ENCODE measurements at regions not wholly inside any gene's neighbourhood (a gene's known extent, or its start where the extent isn't known, plus 50 kb on each side); places are given as distances from the start of the nearest gene placed in this dataset.

DNA sequence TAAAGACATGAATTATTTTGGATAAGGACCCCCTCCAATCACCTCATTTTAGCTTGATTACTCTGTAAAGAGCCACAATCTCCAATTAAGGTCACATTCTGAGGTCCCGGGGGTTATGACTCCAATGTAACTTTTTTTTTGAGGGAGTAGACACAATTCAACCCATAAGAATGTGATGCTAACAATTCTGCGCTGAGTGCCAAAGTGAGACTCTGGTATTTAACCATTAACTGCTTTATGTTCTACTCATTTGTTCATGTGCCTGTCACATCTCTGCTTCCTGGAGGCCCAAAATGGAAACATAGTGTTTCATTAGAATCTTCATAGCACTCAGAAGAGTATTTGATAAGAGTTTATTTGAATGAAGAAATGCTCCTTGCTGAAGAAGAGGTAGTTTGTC is 234.8 kb downstream of the CPE start:
- no peak overlapping the region for H3K27ac ChIP-seq
- ATAC-seq (no peak), DNase-seq (no peak)
- no peaks in the 10 kb centered on the region for H3K4me1 ChIP-seq
- H3K4me3 ChIP-seq, result no peak overlapping the region
- H3K9me3 ChIP-seq, result peaks cover 3% of the 10 kb centered on the region
- TF ChIP-seq, protein P1, sequence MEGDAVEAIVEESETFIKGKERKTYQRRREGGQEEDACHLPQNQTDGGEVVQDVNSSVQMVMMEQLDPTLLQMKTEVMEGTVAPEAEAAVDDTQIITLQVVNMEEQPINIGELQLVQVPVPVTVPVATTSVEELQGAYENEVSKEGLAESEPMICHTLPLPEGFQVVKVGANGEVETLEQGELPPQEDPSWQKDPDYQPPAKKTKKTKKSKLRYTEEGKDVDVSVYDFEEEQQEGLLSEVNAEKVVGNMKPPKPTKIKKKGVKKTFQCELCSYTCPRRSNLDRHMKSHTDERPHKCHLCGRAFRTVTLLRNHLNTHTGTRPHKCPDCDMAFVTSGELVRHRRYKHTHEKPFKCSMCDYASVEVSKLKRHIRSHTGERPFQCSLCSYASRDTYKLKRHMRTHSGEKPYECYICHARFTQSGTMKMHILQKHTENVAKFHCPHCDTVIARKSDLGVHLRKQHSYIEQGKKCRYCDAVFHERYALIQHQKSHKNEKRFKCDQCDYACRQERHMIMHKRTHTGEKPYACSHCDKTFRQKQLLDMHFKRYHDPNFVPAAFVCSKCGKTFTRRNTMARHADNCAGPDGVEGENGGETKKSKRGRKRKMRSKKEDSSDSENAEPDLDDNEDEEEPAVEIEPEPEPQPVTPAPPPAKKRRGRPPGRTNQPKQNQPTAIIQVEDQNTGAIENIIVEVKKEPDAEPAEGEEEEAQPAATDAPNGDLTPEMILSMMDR (IDR thresholded peaks at IDR 0.05), result no peak
- H3K27me3 ChIP-seq (ENCODE audit: low read depth), result no peaks in the 10 kb centered on the region
- no peaks in the 10 kb centered on the region for H3K36me3 ChIP-seq
- intact Hi-C loops (cut with DNase I), result no loop called here

DNA sequence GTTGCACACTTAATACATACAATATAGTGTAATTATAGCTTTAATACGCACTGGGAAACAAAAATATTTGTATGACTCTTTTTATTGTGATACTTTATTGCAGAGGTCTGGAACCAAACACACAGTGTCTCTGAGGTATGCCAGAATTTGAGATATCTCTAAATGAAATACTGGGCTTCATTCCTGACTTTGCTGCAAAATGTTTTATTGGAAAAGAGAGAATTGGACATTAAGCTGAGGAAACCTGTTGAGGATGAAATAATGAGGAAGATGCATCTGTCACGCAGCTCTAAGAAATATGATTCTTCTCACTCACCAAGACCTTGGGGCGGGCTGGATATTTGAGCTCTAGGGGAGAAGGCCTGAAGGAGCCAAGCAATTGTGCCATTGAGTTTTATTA is 242.1 kb downstream of the CPE start:
- Histone ChIP-seq H3K27ac (no peak overlapping the region), H3K4me1 (no peaks in the 10 kb centered on the region), H3K36me3 (no peaks in the 10 kb centered on the region), H3K4me3 (no peak overlapping the region), H3K27me3 (ENCODE audit: low read depth) (no peaks in the 10 kb centered on the region), H3K9me3 (peaks cover 3% of the 10 kb centered on the region)
- no peak for DNase-seq
- TF ChIP-seq, protein P1 (IDR thresholded peaks at IDR 0.05), result no peak
- intact Hi-C loops (cut with DNase I), result no loop called here
- no peak for ATAC-seq

DNA sequence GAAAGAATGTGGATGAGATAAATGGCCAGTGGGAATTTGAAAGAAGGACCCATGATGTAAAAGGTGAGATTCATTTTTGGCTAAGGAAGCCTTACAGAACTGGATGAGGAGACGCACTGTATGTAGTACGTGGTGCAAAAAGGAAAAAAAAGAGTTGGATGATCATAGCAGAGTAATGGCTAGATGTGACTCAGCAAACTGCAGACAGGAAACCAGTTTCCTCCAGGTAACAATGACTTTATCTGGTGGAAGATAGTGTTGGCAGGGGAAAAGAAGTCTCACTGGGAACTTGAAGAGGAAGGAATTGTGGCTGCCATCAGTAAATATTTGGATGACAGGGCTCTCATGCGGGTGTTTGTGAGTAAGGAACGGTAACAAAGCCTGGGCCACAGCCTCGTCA is 243.2 kb downstream of the CPE start:
- Histone ChIP-seq H3K4me3 (no peak overlapping the region), H3K36me3 (no peaks in the 10 kb centered on the region), H3K27ac (no peak overlapping the region), H3K27me3 (ENCODE audit: low read depth) (no peaks in the 10 kb centered on the region), H3K9me3 (peaks cover 3% of the 10 kb centered on the region), H3K4me1 (no peaks in the 10 kb centered on the region)
- intact Hi-C loops (cut with DNase I), result no loop called here
- no peak for DNase-seq
- TF ChIP-seq, protein P1 (IDR thresholded peaks at IDR 0.05), result no peak
- ATAC-seq, result no peak

DNA sequence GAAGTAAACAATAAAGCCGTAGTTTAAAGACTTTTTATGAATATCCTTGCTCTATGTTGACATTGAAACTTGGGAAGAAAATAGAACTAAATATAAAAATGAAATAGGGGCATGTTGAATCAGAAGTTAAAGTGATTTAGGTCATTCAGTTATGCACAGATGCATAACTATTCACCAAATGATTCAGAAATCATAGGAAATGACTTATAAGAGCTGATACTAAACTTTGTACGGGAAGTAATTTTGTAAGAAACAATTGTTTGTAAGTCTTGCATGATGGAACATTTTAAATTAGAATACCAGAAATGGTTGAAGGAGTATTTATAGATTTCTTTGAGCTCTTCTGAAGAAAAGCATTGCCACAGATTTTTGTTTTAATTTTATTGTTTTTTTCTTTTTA is 246.5 kb downstream of the CPE start:
- DNase-seq, result no peak

DNA sequence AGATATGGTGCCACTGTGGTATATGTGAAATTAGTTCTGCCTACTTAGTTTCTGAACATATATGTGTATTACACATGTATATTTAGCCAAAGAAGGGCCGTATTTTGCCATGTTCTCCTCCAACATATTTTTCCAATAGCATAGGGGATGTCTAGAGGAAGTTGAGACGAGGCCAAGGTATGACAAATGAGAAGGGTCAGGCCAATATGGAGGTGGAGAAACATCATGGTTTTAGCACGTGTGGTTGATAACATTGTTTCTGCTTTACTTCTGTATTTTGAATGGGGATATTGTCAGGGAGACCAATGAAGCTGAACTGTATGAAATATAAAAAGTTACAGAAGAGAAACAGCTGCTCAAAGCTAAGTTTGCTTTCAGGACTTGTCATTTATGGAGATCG is 246.7 kb upstream of the TLL1 start:
- no peak overlapping the region for H3K4me3 ChIP-seq
- no peak overlapping the region for H3K27ac ChIP-seq
- intact Hi-C loops (cut with DNase I), result no loop called here
- no peaks in the 10 kb centered on the region for H3K9me3 ChIP-seq
- ATAC-seq (no peak), DNase-seq (no peak)
- no peaks in the 10 kb centered on the region for H3K4me1 ChIP-seq
- H3K27me3 ChIP-seq (ENCODE audit: low read depth), result no peaks in the 10 kb centered on the region
- no peaks in the 10 kb centered on the region for H3K36me3 ChIP-seq
- TF ChIP-seq, protein P1 (IDR thresholded peaks at IDR 0.05), result no peak

More for the DNA sequence above, 246.5 kb downstream of the CPE start:
- intact Hi-C loops (cut with DNase I), result no loop called here
- TF ChIP-seq, protein P1 (IDR thresholded peaks at IDR 0.05), result no peak
- Histone ChIP-seq H3K4me1 (no peaks in the 10 kb centered on the region), H3K36me3 (no peaks in the 10 kb centered on the region), H3K27ac (no peak overlapping the region), H3K27me3 (ENCODE audit: low read depth) (no peaks in the 10 kb centered on the region), H3K4me3 (no peak overlapping the region), H3K9me3 (no peaks in the 10 kb centered on the region)
- ATAC-seq, result no peak

DNA sequence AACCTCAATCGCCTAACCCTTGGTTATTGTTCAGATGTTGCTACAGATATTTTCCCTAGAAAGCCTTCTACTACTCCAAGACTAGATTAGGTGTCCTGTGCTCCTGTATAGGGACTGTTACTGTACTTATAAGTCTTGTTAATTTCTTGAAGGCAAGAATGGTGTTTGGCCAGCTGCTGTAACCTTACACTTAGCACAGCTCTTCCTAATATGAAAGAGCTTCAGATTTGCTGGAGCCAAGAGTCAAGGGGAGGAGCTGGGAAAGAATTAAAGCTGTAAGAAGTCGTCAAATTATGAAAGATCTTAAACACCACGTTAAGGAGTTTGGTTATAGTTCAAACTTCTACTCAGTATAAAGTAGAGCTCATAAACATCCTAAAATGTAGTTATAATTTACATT is 245.9 kb upstream of the TLL1 start:
- ATAC-seq (no peak), DNase-seq (no peak)
- Histone ChIP-seq H3K27me3 (ENCODE audit: low read depth) (no peaks in the 10 kb centered on the region), H3K4me3 (no peak overlapping the region), H3K27ac (no peak overlapping the region), H3K36me3 (no peaks in the 10 kb centered on the region), H3K9me3 (no peaks in the 10 kb centered on the region), H3K4me1 (no peaks in the 10 kb centered on the region)
- intact Hi-C loops (cut with DNase I), result no loop called here
- TF ChIP-seq, protein P1 (IDR thresholded peaks at IDR 0.05), result no peak
